H1 (cell line): ENCODE measurements at regions not wholly inside any gene's neighbourhood (a gene's known extent, or its start where the extent isn't known, plus 50 kb on each side); places are given as distances from the start of the nearest gene placed in this dataset.

ENCODE experiments used
- CTCF ChIA-PET: fragments of 300-600 bp; sonication (Branson Sonifier 250); formaldehyde crosslinking; loops from one replicate; lab custom pipeline; 2021; ENCODE audit not compliant: partially characterized antibody; lab: Charles Lee
- POLR2A ChIA-PET: fragments of 300-600 bp; sonication (Branson Sonifier 250); formaldehyde crosslinking; loops from one replicate; lab custom pipeline; 2021; ENCODE audit warnings: inconsistent platforms; ENCODE audit not compliant: partially characterized antibody; lab: Charles Lee
- DNase-seq, 2 experiments: peaks; one replicate each; pipeline versions ENCODE4 v3.0.0 to v3.0.0-alpha.2; 2010 to 2022; ENCODE audit warnings: low spot score in 2 of 2, low read depth in 1 of 2, mixed read lengths in 1 of 2
- FAIRE-seq: peaks from 2 replicates; lab custom pipeline; 2011; peaks lifted over from hg19 to GRCh38; lab: Jason Lieb, UNC
- H2AFZ ChIP-seq: 2 replicates; pipeline ENCODE4 v1.8.1; 2012; ENCODE audit warnings: low read length, inconsistent platforms
- H2AK5ac ChIP-seq: 2 replicates; pipeline ENCODE4 v1.6.1; 2013; ENCODE audit warnings: low read depth, low read length
- H2BK120ac ChIP-seq: replicated peaks from 2 replicates; pipeline ENCODE3; 2013; ENCODE audit warnings: low read depth, low read length, inconsistent platforms
- H2BK12ac ChIP-seq: 2 replicates; pipeline ENCODE4 v1.6.1; 2013; ENCODE audit warnings: low read depth, low read length
- H2BK15ac ChIP-seq: 2 replicates; pipeline ENCODE4 v1.6.1; 2013; ENCODE audit warnings: low read length
- H2BK20ac ChIP-seq: 2 replicates; pipeline ENCODE4 v1.6.1; 2013; ENCODE audit warnings: low read length
- H2BK5ac ChIP-seq: 2 replicates; pipeline ENCODE4 v1.6.1; 2013; ENCODE audit warnings: low read depth, low read length
- H3K14ac ChIP-seq: 2 replicates; pipeline ENCODE4 v1.6.1; 2013; ENCODE audit warnings: inconsistent platforms; ENCODE audit not compliant: insufficient read length
- H3K18ac ChIP-seq: 2 replicates; pipeline ENCODE4 v1.6.1; 2013; ENCODE audit warnings: low read length; ENCODE audit errors: extremely low read depth
- H3K23ac ChIP-seq: 2 replicates; pipeline ENCODE4 v1.6.1; 2013; ENCODE audit warnings: inconsistent platforms; ENCODE audit not compliant: insufficient read length
- H3K23me2 ChIP-seq: 2 replicates; pipeline ENCODE4 v1.6.1; 2013; ENCODE audit warnings: low read depth, low read length
- H3K27ac ChIP-seq: 2 replicates; pipeline ENCODE4 v1.6.1; 2011; ENCODE audit warnings: low read depth, low read length, inconsistent platforms
- H3K27me3 ChIP-seq, 4 experiments: replicated peaks in 1 of 4; 1 replicate in 1 of 4; 2 replicates in 3 of 4; pipeline versions ENCODE4 v1.6.1 to v1.8.1; 2011 to 2013; ENCODE audit warnings: low read length in 3 of 4, mild to moderate bottlenecking in 3 of 4, inconsistent platforms in 2 of 4, mixed read lengths in 2 of 4, moderate library complexity in 1 of 4; ENCODE audit not compliant: control insufficient read depth in 3 of 4, insufficient read depth in 3 of 4; ENCODE audit errors: extremely low read depth in 1 of 4
- H3K36me3 ChIP-seq, 4 experiments: 2 replicates each; pipeline versions ENCODE4 v1.6.1 to v1.8.1; 2011 to 2013; ENCODE audit warnings: mild to moderate bottlenecking in 4 of 4, low read length in 3 of 4, moderate library complexity in 2 of 4, control low read depth in 1 of 4, inconsistent platforms in 1 of 4; ENCODE audit not compliant: insufficient read depth in 4 of 4, control insufficient read depth in 2 of 4
- H3K4ac ChIP-seq: replicated peaks from 2 replicates; pipeline ENCODE3; 2013; ENCODE audit warnings: low read length, low read depth, mixed read lengths, inconsistent platforms; ENCODE audit not compliant: insufficient read length
- H3K4me1 ChIP-seq, 4 experiments: replicated peaks in 1 of 4; 1 replicate in 1 of 4; 2 replicates in 3 of 4; pipeline versions ENCODE4 v1.6.1 to v1.8.1; 2011 to 2013; ENCODE audit warnings: low read length in 3 of 4, inconsistent platforms in 2 of 4, mixed read lengths in 1 of 4; ENCODE audit not compliant: insufficient read depth in 4 of 4, control insufficient read depth in 3 of 4
- H3K4me2 ChIP-seq, 2 experiments: 2 replicates each; pipeline versions ENCODE4 v1.6.1 to v1.8.1; 2011 to 2013; ENCODE audit warnings: low read depth in 2 of 2, low read length in 2 of 2, control low read depth in 1 of 2, inconsistent platforms in 1 of 2, mild to moderate bottlenecking in 1 of 2; ENCODE audit not compliant: insufficient read depth in 1 of 2
- H3K4me3 ChIP-seq, 4 experiments: fragments of 200-600, 300-600 bp in 1 of 4; sonication (generic), shearing (Covaris generic), sonication (Bioruptor Twin) in 1 of 4; 2 replicates each; pipeline versions ENCODE4 v1.5.1 to v1.8.1; 2011 to 2016; ENCODE audit warnings: low read length in 4 of 4, low read depth in 3 of 4, control low read depth in 2 of 4, inconsistent platforms in 2 of 4, mild to moderate bottlenecking in 2 of 4, mixed read lengths in 1 of 4, moderate library complexity in 1 of 4; ENCODE audit not compliant: insufficient read depth in 2 of 4; ENCODE audit errors: extremely low read depth in 1 of 4
- H3K56ac ChIP-seq: replicated peaks from 2 replicates; pipeline ENCODE3; 2013; ENCODE audit warnings: low read depth, mild to moderate bottlenecking, mixed read lengths, low read length, inconsistent platforms; ENCODE audit not compliant: insufficient read length
- H3K79me1 ChIP-seq: 2 replicates; pipeline ENCODE4 v1.6.1; 2013; ENCODE audit warnings: low read depth, low read length, control low read depth
- H3K79me2 ChIP-seq, 2 experiments: 2 replicates each; pipeline versions ENCODE4 v1.6.1 to v1.8.1; 2012 to 2013; ENCODE audit warnings: low read length in 2 of 2, mild to moderate bottlenecking in 2 of 2, inconsistent platforms in 1 of 2; ENCODE audit not compliant: insufficient read depth in 2 of 2, control insufficient read depth in 1 of 2
- H3K9ac ChIP-seq, 4 experiments: replicated peaks in 1 of 4; 1 replicate in 1 of 4; 2 replicates in 3 of 4; pipeline versions ENCODE4 v1.6.1 to v1.8.1; 2011 to 2013; ENCODE audit warnings: low read depth in 3 of 4, low read length in 3 of 4, control low read depth in 2 of 4, mild to moderate bottlenecking in 2 of 4, moderate library complexity in 2 of 4, inconsistent platforms in 1 of 4; ENCODE audit errors: extremely low read depth in 1 of 4
- H3K9me3 ChIP-seq, 2 experiments: 2 replicates each; pipeline versions ENCODE4 v1.6.1 to v1.8.1; 2012 to 2013; ENCODE audit warnings: mild to moderate bottlenecking in 2 of 2, moderate library complexity in 2 of 2, control low read depth in 1 of 2, inconsistent platforms in 1 of 2, low read depth in 1 of 2, low read length in 1 of 2, mixed read lengths in 1 of 2; ENCODE audit not compliant: insufficient read depth in 2 of 2
- H4K20me1 ChIP-seq, 2 experiments: replicated peaks in 1 of 2; 2 replicates each; pipeline versions ENCODE3 to v1.8.1; 2011 to 2013; ENCODE audit warnings: inconsistent platforms in 2 of 2, low read length in 2 of 2, mild to moderate bottlenecking in 1 of 2; ENCODE audit not compliant: insufficient read depth in 2 of 2, control insufficient read depth in 1 of 2
- H4K5ac ChIP-seq: 2 replicates; pipeline ENCODE4 v1.6.1; 2013; ENCODE audit warnings: low read length, low read depth, mixed read lengths, inconsistent platforms; ENCODE audit not compliant: insufficient read length
- H4K8ac ChIP-seq: 2 replicates; pipeline ENCODE4 v1.8.0; 2013; ENCODE audit warnings: mild to moderate bottlenecking, moderate library complexity, low read length, inconsistent platforms; ENCODE audit not compliant: insufficient read depth; ENCODE audit errors: extremely low read depth
- H4K91ac ChIP-seq: replicated peaks from 2 replicates; pipeline ENCODE3; 2013; ENCODE audit warnings: low read length, mixed read lengths, inconsistent platforms; ENCODE audit not compliant: insufficient read length
- CHD1 ChIP-seq: IDR thresholded peaks from 2 replicates; pipeline ENCODE4 v1.6.1; 2012; ENCODE audit warnings: low read depth, low read length, improper control_type of control experiment
- GTF2F1 ChIP-seq: IDR thresholded peaks from 2 replicates; pipeline ENCODE4 v1.6.1; 2012; ENCODE audit warnings: low read depth, low read length, improper control_type of control experiment, borderline replicate concordance
- MAFK ChIP-seq: IDR thresholded peaks from 2 replicates; pipeline ENCODE4 v1.6.1; 2012; ENCODE audit warnings: low read depth, mild to moderate bottlenecking, improper control_type of control experiment, low read length
- WGBS, 2 experiments: shearing (Covaris generic) in 1 of 2; methylation state at CpG; one replicate each; pipeline versions ENCODE4 v1.1.6 to v1.1.7; 2013 to 2015; ENCODE audit warnings: low lambda C conversion rate in 2 of 2, mixed read lengths in 2 of 2, inconsistent platforms in 1 of 2, low coverage in 1 of 2, missing lambda C conversion rate in 1 of 2; ENCODE audit not compliant: insufficient replicate concordance in 2 of 2, insufficient coverage in 1 of 2, insufficient read length in 1 of 2; ENCODE audit errors: extremely low coverage in 1 of 2, missing lambda C conversion rate in 1 of 2; 5-methylcytosine and 5-hydroxymethylcytosine counted together

- no peaks in the 10 kb centered on the region for H3K9me3 ChIP-seq
- H2BK5ac ChIP-seq = no peak overlapping the region
- H3K23me2 ChIP-seq = no peaks in the 10 kb centered on the region
- H3K27me3 ChIP-seq = no peaks in the 10 kb centered on the region
- no peaks in the 10 kb centered on the region for H3K4me1 ChIP-seq
- no peaks in the 10 kb centered on the region for H4K20me1 ChIP-seq
- no peak overlapping the region for H2AFZ ChIP-seq
- H2BK15ac ChIP-seq = no peak overlapping the region
- no peak for TF ChIP-seq MAFK
- no peak for TF ChIP-seq GTF2F1
- no peak for TF ChIP-seq CHD1
- no peak overlapping the region for H3K4me3 ChIP-seq
- H3K18ac ChIP-seq = no peak overlapping the region
- ChIA-PET POLR2A (interaction anchor here (1.5 kb wide), 1 partner anchor 11 kb away, joined by 3 read pairs; no protein-coding TSS in a partner anchor), CTCF (interaction anchor here (0.6 to 1.4 kb wide), 4 partner anchors 10 to 531 kb away, joined by 3 to 4 read pairs (median 3); no protein-coding TSS in a partner anchor)
- no peak overlapping the region for H3K56ac ChIP-seq
- no peak overlapping the region for H4K8ac ChIP-seq
- no peak overlapping the region for H2AK5ac ChIP-seq
- DNase-seq = no peak
- no peak overlapping the region for H4K5ac ChIP-seq
- WGBS, 2 experiments = 78% methylated on average over 2 of the region's 2 CpGs; no CpG with 5 or more reads in 1 of the 2 experiments
- H3K27ac ChIP-seq = no peak overlapping the region; the same call in 1 of the 2 replicates
- no peak overlapping the region for H2BK12ac ChIP-seq
- no peak overlapping the region for H2BK120ac ChIP-seq
- FAIRE-seq = no peak
- no peaks in the 10 kb centered on the region for H3K36me3 ChIP-seq
- no peak overlapping the region for H2BK20ac ChIP-seq
- H3K4me2 ChIP-seq = no peak overlapping the region
- no peak overlapping the region for H3K9ac ChIP-seq
- no peaks in the 10 kb centered on the region for H3K79me1 ChIP-seq
- H3K23ac ChIP-seq = no peak overlapping the region
- H4K91ac ChIP-seq = no peak overlapping the region
- no peak overlapping the region for H3K14ac ChIP-seq
- H3K4ac ChIP-seq = no peak overlapping the region
- no peaks in the 10 kb centered on the region for H3K79me2 ChIP-seq
Observed at GRCh38 chr2:19100570-19100969, 257.9 kb downstream of the OSR1 start.
